Neuronal stem cell (in vitro differentiated cells): ENCODE measurements at regions not wholly inside any gene's neighbourhood (a gene's known extent, or its start where the extent isn't known, plus 50 kb on each side); places are given as distances from the start of the nearest gene placed in this dataset.

Experiments used
- DNase-seq: peaks from one replicate; pipeline ENCODE4 v3.0.0-alpha.2; 2013; ENCODE audit warnings: low spot score
- H2AFZ ChIP-seq: one replicate; pipeline ENCODE4 v1.6.1; 2013; ENCODE audit warnings: mild to moderate bottlenecking, low read length, inconsistent platforms
- H2AK5ac ChIP-seq: 2 replicates; pipeline ENCODE4 v1.6.1; 2013; ENCODE audit warnings: low read depth, mild to moderate bottlenecking, inconsistent platforms, low read length, moderate library complexity, mixed read lengths
- H2BK120ac ChIP-seq: 2 replicates; pipeline ENCODE4 v1.6.1; 2013; ENCODE audit warnings: low read depth, mild to moderate bottlenecking, inconsistent platforms, low read length, moderate library complexity, mixed read lengths
- H2BK12ac ChIP-seq: one replicate; pipeline ENCODE4 v1.6.1; 2013; ENCODE audit warnings: low read length, inconsistent platforms
- H2BK15ac ChIP-seq: 2 replicates; pipeline ENCODE4 v1.6.1; 2013; ENCODE audit warnings: mild to moderate bottlenecking, low read length, inconsistent platforms, mixed read lengths
- H2BK5ac ChIP-seq: one replicate; pipeline ENCODE4 v1.6.1; 2013; ENCODE audit warnings: inconsistent platforms, mild to moderate bottlenecking, low read length, moderate library complexity
- H3K14ac ChIP-seq: one replicate; pipeline ENCODE4 v1.6.1; 2013; ENCODE audit warnings: low read length, inconsistent platforms
- H3K18ac ChIP-seq: 2 replicates; pipeline ENCODE4 v1.6.1; 2013; ENCODE audit warnings: low read length, inconsistent platforms
- H3K23ac ChIP-seq: 2 replicates; pipeline ENCODE4 v1.6.1; 2013; ENCODE audit warnings: low read depth, mild to moderate bottlenecking, mixed read lengths, low read length, inconsistent platforms; ENCODE audit not compliant: poor library complexity
- H3K27ac ChIP-seq: replicated peaks from 3 replicates; pipeline ENCODE4 v1.5.1; 2013; ENCODE audit warnings: low read length, inconsistent platforms
- H3K27me3 ChIP-seq, 3 experiments: 2 replicates each; pipeline ENCODE4 v1.6.1; 2013; ENCODE audit warnings: low read length in 3 of 3, mild to moderate bottlenecking in 2 of 3, inconsistent platforms in 1 of 3, low read depth in 1 of 3, mixed read lengths in 1 of 3, moderate library complexity in 1 of 3; ENCODE audit not compliant: control insufficient read depth in 3 of 3, insufficient read depth in 3 of 3
- H3K36me3 ChIP-seq, 2 donors: replicated peaks in 1 of 2; 2 replicates each; pipeline ENCODE4 v1.6.1; 2013; ENCODE audit warnings: low read length in 2 of 2; ENCODE audit not compliant: control insufficient read depth in 2 of 2, insufficient read depth in 2 of 2
- H3K4ac ChIP-seq: 2 replicates; pipeline ENCODE4 v1.6.1; 2013; ENCODE audit warnings: inconsistent platforms, mild to moderate bottlenecking, low read length, moderate library complexity
- H3K4me1 ChIP-seq, 2 donors: 1 replicate in 1 of 2; 2 replicates in 1 of 2; pipeline ENCODE4 v1.6.1; 2013; ENCODE audit warnings: low read length in 2 of 2, low read depth in 1 of 2; ENCODE audit not compliant: control insufficient read depth in 2 of 2, insufficient read depth in 1 of 2
- H3K4me2 ChIP-seq: one replicate; pipeline ENCODE4 v1.6.1; 2013; ENCODE audit warnings: mild to moderate bottlenecking, low read length, inconsistent platforms; ENCODE audit not compliant: insufficient read depth, poor library complexity, severe bottlenecking
- H3K4me3 ChIP-seq, 2 donors: 2 replicates each; pipeline ENCODE4 v1.5.1; 2013; ENCODE audit warnings: low read length in 2 of 2, mild to moderate bottlenecking in 2 of 2, inconsistent platforms in 1 of 2, moderate library complexity in 1 of 2
- H3K79me1 ChIP-seq: one replicate; pipeline ENCODE4 v1.6.1; 2013; ENCODE audit warnings: low read depth, mild to moderate bottlenecking, inconsistent platforms, low read length, moderate library complexity
- H3K9ac ChIP-seq: one replicate; pipeline ENCODE4 v1.6.1; 2013; ENCODE audit warnings: mild to moderate bottlenecking, low read depth, low read length, inconsistent platforms; ENCODE audit not compliant: poor library complexity
- H3K9me3 ChIP-seq, 2 donors: replicated peaks in 1 of 2; 2 replicates each; pipeline versions ENCODE3 to v1.6.1; 2013; ENCODE audit warnings: low read length in 2 of 2, mild to moderate bottlenecking in 2 of 2, inconsistent platforms in 1 of 2, low read depth in 1 of 2, mixed read lengths in 1 of 2, moderate library complexity in 1 of 2; ENCODE audit not compliant: control insufficient read depth in 2 of 2, insufficient read depth in 1 of 2
- H4K8ac ChIP-seq: one replicate; pipeline ENCODE4 v1.6.1; 2013; ENCODE audit warnings: low read depth, mild to moderate bottlenecking, inconsistent platforms, low read length, moderate library complexity
- H4K91ac ChIP-seq: one replicate; pipeline ENCODE4 v1.6.1; 2013; ENCODE audit warnings: low read length, low read depth, mild to moderate bottlenecking, inconsistent platforms; ENCODE audit not compliant: poor library complexity
- WGBS, 2 donors: extraction: QIAGEN DNeasy Blood & Tissue Kit; methylation state at CpG; one replicate each; pipeline ENCODE4 v1.1.7; 2013; ENCODE audit warnings: missing lambda C conversion rate in 2 of 2, mixed read lengths in 1 of 2; ENCODE audit not compliant: insufficient read length in 2 of 2, insufficient replicate concordance in 1 of 2; ENCODE audit errors: extremely low coverage in 2 of 2; 5-methylcytosine and 5-hydroxymethylcytosine counted together

DNA sequence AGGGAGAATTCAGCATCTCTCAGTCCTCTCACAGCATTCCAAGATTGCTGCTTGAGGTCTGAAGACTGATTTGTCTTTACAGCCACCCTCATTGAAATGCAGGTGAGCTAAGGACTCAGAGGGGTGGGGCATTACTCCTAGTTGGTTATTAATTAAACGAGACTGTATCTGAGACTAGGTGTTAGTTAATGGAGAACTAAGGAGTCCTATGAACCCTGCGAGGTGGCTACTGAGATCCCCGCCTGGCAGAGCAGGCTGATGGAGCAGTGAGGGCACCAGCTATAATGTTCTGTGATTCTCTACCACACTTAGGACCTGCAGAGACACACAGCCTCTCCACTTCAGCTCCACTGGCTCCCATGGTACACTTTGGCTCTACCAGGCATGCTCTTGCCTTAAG is 215.3 kb downstream of the MID1IP1 start:
- H3K23ac ChIP-seq: no peak overlapping the region
- H2BK12ac ChIP-seq: no peak overlapping the region
- H3K4ac ChIP-seq: no peak overlapping the region
- H2BK120ac ChIP-seq: no peak overlapping the region
- H2BK5ac ChIP-seq: no peak overlapping the region
- H2BK15ac ChIP-seq: no peak overlapping the region
- no peak overlapping the region for H3K9ac ChIP-seq
- no CpG with 5 or more reads among the region's 3 CpGs for WGBS, 2 donors
- no peak overlapping the region for H3K14ac ChIP-seq
- no peaks in the 10 kb centered on the region for H3K79me1 ChIP-seq
- no peak overlapping the region for H3K27ac ChIP-seq
- no peak overlapping the region for H3K4me2 ChIP-seq
- peaks cover 0 to 11% (median 0%) of the 10 kb centered on the region in 3 experiments for H3K27me3 ChIP-seq
- H3K18ac ChIP-seq: peak overlapping the region; percentile 21
- no peak overlapping the region for H2AFZ ChIP-seq
- peaks cover 0 to 5% of the 10 kb centered on the region in 2 donors for H3K4me1 ChIP-seq
- no peak for DNase-seq
- H4K91ac ChIP-seq: no peak overlapping the region
- no peak overlapping the region for H2AK5ac ChIP-seq
- H4K8ac ChIP-seq: no peak overlapping the region
- H3K36me3 ChIP-seq: no peaks in the 10 kb centered on the region
- H3K4me3 ChIP-seq: no peak overlapping the region
- no peaks in the 10 kb centered on the region for H3K9me3 ChIP-seq

- no CpG with 5 or more reads among the region's 4 CpGs for WGBS, 2 donors
- no peaks in the 10 kb centered on the region for H3K9me3 ChIP-seq
- no peak overlapping the region for H3K23ac ChIP-seq
Measured at GRCh38 chrX:39017077-39017476, 215.8 kb downstream of the MID1IP1 start.

DNA sequence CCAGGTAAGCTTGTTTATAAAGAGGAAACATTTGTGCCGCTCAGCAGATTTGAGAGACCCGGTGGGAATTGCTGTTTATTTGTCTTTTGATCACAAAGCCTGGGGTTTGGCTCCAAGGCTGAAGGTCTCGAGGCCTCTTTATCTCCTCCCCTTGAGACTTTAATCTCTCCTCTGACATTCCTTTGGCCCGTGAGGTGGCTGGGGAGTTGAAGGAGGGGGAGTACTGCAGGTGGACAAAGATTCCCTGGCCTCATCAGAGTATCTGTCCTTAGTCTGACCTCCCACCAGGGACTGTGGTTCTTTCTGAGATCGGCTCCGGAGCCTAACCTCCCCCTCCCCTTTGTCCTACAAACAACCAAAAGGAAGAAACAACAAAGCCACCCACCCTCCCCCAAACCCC is 216.5 kb downstream of the MID1IP1 start:
- Histone ChIP-seq H4K8ac (no peak overlapping the region), H3K36me3 (no peaks in the 10 kb centered on the region), H2BK120ac (no peak overlapping the region), H3K79me1 (no peaks in the 10 kb centered on the region), H3K4me3 (no peak overlapping the region), H3K4me1 (peaks cover 0 to 5% of the 10 kb centered on the region in 2 donors), H3K18ac (no peak overlapping the region), H4K91ac (no peak overlapping the region), H2BK5ac (no peak overlapping the region), H3K9me3 (no peaks in the 10 kb centered on the region), H2AK5ac (no peak overlapping the region), H2BK15ac (no peak overlapping the region), H3K23ac (no peak overlapping the region), H2BK12ac (no peak overlapping the region), H3K14ac (no peak overlapping the region), H3K27ac (no peak overlapping the region), H3K4me2 (no peak overlapping the region), H3K9ac (no peak overlapping the region), H3K4ac (no peak overlapping the region), H2AFZ (peak overlapping the region; percentile 49), H3K27me3 (peaks cover 0 to 10% (median 0%) of the 10 kb centered on the region in 3 experiments)
- peak; percentile 24 for DNase-seq
- WGBS, 2 donors: no CpG with 5 or more reads among the region's 6 CpGs

More at GRCh38 chrX:39017077-39017476, 215.8 kb downstream of the MID1IP1 start:
- Histone ChIP-seq H3K36me3 (no peaks in the 10 kb centered on the region), H3K79me1 (no peaks in the 10 kb centered on the region), H2AK5ac (no peak overlapping the region), H3K4me2 (no peak overlapping the region), H4K91ac (no peak overlapping the region), H2BK120ac (no peak overlapping the region), H3K4me3 (no peak overlapping the region), H3K14ac (no peak overlapping the region), H3K18ac (no peak overlapping the region), H4K8ac (no peak overlapping the region), H2AFZ (no peak overlapping the region), H2BK5ac (no peak overlapping the region), H2BK12ac (no peak overlapping the region), H3K27me3 (peaks cover 0 to 11% (median 0%) of the 10 kb centered on the region in 3 experiments), H3K27ac (no peak overlapping the region), H3K4ac (no peak overlapping the region), H2BK15ac (no peak overlapping the region), H3K4me1 (peaks cover 0 to 5% of the 10 kb centered on the region in 2 donors), H3K9ac (no peak overlapping the region)
- no peak for DNase-seq

- H2BK5ac ChIP-seq: no peak overlapping the region
- H2AK5ac ChIP-seq: no peak overlapping the region
- H3K27ac ChIP-seq: no peak overlapping the region
- H3K18ac ChIP-seq: no peak overlapping the region
- no peak overlapping the region for H4K8ac ChIP-seq
- WGBS, 2 donors: no CpG with 5 or more reads among the region's 3 CpGs
- H2AFZ ChIP-seq: no peak overlapping the region
- H3K4ac ChIP-seq: no peak overlapping the region
- no peak for DNase-seq
- no peak overlapping the region for H3K9ac ChIP-seq
- H3K4me2 ChIP-seq: no peak overlapping the region
- H4K91ac ChIP-seq: no peak overlapping the region
- H3K27me3 ChIP-seq: peaks cover 0 to 7% (median 0%) of the 10 kb centered on the region in 3 experiments
- no peaks in the 10 kb centered on the region for H3K79me1 ChIP-seq
- no peaks in the 10 kb centered on the region for H3K9me3 ChIP-seq
- no peak overlapping the region for H3K23ac ChIP-seq
- no peak overlapping the region for H3K14ac ChIP-seq
- H3K4me3 ChIP-seq: no peak overlapping the region
- no peak overlapping the region for H2BK15ac ChIP-seq
- H2BK120ac ChIP-seq: no peak overlapping the region
- no peak overlapping the region for H2BK12ac ChIP-seq
- H3K36me3 ChIP-seq: no peaks in the 10 kb centered on the region
- H3K4me1 ChIP-seq: peaks cover 0 to 5% of the 10 kb centered on the region in 2 donors
Measured at GRCh38 chrX:39018541-39018940, 217.3 kb downstream of the MID1IP1 start.
